ENCODE measurements at regions not wholly inside any gene's neighbourhood (a gene's known extent, or its start where the extent isn't known, plus 50 kb on each side); places are given as distances from the start of the nearest gene placed in this dataset.

GRCh38 chr18:38963943-38964660, 1398.5 kb upstream of the CELF4 start:
- no peak for DNase-seq

GRCh38 chr18:38961880-38962279, 1396.3 kb upstream of the CELF4 start:
- DNase-seq: no peak

DNA sequence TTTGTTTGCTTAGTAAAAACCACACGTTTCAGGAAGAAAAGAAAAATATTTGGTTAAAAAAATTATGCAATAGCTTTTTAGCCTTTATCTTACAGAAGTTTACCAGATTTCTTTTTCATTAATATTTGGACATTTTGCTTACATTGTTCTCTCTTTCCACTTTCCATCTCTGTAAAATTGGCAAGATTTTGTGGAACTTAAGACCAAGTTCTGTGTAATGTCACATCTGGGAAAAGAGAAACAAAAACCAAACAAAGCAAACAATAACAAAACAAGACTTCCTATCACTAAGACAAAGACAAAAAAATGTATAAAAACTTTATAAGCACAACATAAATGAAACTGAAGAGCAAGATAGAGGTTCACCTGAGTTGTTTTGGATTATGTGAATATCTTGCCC, 1392.1 kb upstream of the CELF4 start:
- DNase-seq: no peak

GRCh38 chr18:38956068-38956467, 1390.5 kb upstream of the CELF4 start:
- DNase-seq: no peak

GRCh38 chr18:38951633-38952032, 1386.0 kb upstream of the CELF4 start:
- no peak for DNase-seq

- no peak for DNase-seq
Measured at GRCh38 chr18:38948436-38948835, 1382.8 kb upstream of the CELF4 start.

DNA sequence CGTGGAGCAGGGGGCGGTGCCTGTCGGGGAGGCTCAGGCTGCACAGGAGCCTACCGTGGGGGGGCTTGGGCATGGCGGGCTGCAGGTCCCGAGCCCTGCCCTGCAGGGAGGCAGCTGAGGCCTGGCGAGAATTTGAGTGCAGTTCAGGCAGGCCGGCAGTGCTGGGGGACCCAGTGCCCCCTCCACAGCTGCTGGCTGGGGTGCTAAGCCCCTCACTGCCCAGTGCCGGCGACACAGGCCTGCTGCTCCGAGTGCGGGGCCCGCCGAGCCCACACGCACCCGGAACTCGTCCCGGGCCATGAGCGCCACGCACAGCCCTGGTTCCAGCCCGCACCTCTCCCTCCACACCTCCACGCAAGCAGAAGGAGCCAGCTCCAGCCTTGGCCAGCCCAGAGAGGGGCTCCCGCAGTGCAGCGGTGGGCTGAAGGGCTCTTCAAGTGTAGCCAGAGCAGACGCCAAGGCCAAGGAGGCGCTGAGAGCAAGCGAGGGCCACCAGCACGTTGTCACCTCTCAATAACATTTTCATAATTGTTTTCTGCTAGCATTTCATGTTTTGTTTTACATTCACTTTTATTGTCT, 1378.9 kb upstream of the CELF4 start:
- DNase-seq: no peak

DNA sequence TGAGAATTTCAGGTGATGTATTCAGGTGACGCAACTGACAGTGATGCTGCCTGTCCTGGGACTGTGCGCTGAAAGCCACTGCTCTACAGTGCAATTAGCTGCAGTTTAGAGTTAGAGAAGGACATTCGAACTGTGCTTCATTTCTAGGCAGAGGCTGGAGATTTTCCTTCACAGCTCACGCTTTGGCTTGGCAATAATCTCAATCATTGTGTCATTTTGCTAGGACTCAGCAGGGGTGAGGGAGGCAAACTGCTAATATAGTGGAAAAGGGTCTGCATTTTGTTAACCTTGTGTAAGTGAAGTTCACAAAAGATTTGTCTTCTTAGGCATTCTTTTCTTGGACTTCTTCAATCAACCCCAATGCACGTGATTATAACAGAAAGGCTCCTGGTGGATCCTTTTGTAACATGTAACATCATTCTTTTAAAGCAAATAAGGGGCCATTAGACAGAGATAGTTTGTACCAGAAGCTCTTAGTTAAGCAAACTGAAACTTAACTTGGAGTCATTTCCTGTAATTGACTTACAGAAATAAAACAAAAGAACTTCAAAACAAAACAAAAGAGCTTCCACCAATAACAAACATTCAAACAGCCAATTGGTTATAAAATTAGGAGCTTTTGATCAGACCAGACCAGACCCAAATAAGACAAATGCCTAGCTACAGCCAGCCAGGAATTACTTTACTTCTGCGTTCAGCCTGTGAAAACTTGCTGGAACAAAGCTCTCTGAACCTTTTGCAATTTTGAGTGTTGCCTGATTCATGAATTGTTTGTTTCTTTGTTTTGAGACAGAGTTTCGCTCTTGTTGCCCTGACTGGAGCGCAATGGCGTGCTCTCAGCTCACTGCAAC, 1376.3 kb upstream of the CELF4 start:
- no peak for DNase-seq

- DNase-seq: no peak
Measured at GRCh38 chr18:38940863-38941531, 1375.4 kb upstream of the CELF4 start.

DNA sequence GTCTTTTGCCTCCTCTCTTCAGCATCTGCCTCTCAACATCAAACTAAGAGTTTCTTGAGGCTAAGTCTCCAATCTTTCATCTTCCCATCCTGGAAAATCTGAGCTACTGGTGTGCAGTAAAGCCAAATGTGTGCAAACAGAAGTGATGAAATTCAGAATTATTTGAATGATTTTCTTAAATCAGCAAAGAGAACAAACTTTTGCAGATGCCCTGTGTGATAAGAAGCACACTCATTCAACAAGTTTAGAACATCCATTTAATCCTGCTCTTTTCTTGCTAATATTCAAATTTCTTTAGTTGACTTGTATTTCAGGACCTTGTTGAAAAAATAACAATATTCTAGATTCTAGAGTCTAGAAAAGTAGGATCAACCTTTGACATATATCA, 1374.9 kb upstream of the CELF4 start:
- no peak for DNase-seq

GRCh38 chr18:38933910-38934510, 1368.4 kb upstream of the CELF4 start:
- DNase-seq: no peak

DNA sequence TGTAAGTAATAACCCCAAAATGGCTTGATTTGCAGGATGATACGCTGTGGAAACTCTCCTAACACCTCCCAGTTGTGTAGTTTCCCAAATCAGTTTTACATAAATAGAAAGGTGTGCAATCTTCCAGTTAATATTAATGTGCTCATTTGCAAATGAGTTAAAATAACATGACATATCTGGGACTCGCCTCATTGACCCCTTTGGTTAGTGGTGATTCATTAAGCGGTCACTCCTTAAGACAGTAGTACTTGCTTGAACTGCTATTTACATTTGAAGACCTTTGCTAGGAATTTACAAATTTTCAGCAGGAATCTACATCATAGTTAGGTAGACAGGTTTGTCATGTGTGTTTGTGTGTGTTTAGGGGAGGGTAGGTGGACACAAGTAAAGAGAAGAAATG, 1367.7 kb upstream of the CELF4 start:
- DNase-seq: no peak

DNA sequence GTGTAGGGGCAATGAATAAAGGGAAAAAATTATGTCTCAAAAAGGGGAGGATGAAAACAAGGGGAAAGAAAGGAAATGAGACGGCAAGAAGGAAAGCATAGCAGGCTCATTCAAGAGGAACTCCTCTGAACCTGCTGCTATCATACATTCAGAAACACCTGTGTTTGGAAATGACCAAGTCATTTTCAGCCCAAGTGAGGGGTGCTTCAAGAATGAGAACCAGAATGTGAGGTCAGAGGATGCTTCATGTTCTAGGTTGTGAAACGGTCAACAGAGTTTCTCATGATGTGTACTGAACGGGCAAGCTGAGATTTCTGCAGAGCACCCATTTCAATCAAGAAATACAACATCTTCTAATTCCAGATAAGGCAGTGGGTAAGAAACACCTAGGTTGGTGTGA, 1367.2 kb upstream of the CELF4 start:
- DNase-seq: no peak

- no peak for DNase-seq
Measured at GRCh38 chr18:38931754-38932050, 1366.1 kb upstream of the CELF4 start.

GRCh38 chr18:38930881-38931753, 1365.5 kb upstream of the CELF4 start:
- DNase-seq: no peak

- no peak for DNase-seq
Measured at GRCh38 chr18:38923540-38923939, 1357.9 kb upstream of the CELF4 start.

- no peak for DNase-seq
Measured at GRCh38 chr18:38923126-38923525, 1357.5 kb upstream of the CELF4 start.

DNA sequence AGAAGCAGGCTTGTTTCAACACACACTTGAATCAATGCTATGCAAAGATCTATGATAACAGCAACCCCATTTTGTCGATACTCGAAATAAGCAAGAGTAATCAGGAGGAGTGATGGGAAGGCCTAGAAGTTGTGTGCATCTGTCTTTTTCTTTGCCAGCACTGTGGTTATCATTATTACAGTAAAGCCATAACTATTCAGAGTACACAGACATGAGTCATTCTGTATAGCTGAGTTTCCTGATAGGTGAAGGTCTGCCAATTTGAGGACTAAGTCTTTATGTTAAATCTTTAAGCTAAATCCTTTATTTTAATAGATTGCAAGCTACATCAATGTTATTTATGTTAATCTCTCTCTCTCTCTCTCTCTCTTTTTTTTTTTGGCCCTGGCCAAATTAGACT, 1344.4 kb upstream of the CELF4 start:
- DNase-seq: no peak

DNA sequence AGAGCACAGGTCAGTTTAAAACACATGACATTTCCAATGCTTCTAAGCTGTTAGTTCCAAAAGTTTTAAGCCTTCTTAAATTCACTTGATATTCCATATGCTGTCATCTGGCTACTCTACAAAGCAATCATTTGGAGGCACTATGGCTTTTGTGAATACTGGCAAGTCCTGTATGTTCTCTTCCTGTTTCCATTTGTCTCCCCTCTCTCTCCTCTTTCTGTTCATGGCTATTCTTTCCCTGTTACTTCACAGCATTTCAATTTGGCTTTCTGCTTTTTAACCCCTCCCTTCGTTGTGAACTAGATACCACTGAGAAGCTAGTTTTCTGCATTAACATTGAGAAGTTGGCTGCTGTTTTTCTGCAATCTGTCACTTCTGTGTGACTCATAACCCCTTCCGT, 1337.2 kb upstream of the CELF4 start:
- DNase-seq: no peak

- DNase-seq: no peak
Measured at GRCh38 chr18:38900445-38900844, 1334.8 kb upstream of the CELF4 start.

- no peak for DNase-seq
Measured at GRCh38 chr18:38900031-38900430, 1334.4 kb upstream of the CELF4 start.

GRCh38 chr18:38899252-38899651, 1333.7 kb upstream of the CELF4 start:
- no peak for DNase-seq
